ENCODE measurements at regions not wholly inside any gene's neighbourhood (a gene's known extent, or its start where the extent isn't known, plus 50 kb on each side); places are given as distances from the start of the nearest gene placed in this dataset.

DNA sequence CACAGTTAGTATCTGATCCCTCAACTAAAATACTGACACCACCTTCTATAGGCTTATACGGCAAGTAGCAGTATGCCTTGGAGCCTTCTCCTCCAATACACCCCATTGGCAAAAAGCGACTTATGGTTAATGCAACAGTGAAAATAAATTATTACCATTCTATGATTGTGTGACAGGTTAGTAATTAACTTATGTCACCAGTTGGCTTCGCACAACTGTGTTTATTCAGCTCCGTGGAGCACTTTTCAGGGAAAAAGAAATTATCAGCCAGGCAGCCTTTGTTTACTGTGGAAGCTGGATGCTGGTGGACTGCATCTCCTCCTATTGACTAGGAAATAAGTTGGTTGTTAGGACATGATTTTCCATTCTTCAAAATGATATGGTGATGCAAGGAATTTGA lies 833.8 kb upstream of the RBFOX1 start:
- TF ChIP-seq CTCF (IDR thresholded peaks at IDR 0.05; ENCODE audit: extremely low read depth, missing control alignments), result no peak
- DNase-seq (ENCODE audit: low spot score), result no peak

- TF ChIP-seq CTCF (IDR thresholded peaks at IDR 0.05; ENCODE audit: extremely low read depth, missing control alignments), result no peak
- no peak for DNase-seq (ENCODE audit: low spot score)
Observed at GRCh38 chr16:6496996-6497395, 835.6 kb upstream of the RBFOX1 start.

- no peak for TF ChIP-seq CTCF (IDR thresholded peaks at IDR 0.05; ENCODE audit: extremely low read depth, missing control alignments)
- no peak for DNase-seq (ENCODE audit: low spot score)
Observed at GRCh38 chr16:6495486-6496210, 837.0 kb upstream of the RBFOX1 start.

- no peak for DNase-seq (ENCODE audit: low spot score)
- no peak for TF ChIP-seq CTCF (IDR thresholded peaks at IDR 0.05; ENCODE audit: extremely low read depth, missing control alignments)
Observed at GRCh38 chr16:6494716-6495115, 837.9 kb upstream of the RBFOX1 start.

DNA sequence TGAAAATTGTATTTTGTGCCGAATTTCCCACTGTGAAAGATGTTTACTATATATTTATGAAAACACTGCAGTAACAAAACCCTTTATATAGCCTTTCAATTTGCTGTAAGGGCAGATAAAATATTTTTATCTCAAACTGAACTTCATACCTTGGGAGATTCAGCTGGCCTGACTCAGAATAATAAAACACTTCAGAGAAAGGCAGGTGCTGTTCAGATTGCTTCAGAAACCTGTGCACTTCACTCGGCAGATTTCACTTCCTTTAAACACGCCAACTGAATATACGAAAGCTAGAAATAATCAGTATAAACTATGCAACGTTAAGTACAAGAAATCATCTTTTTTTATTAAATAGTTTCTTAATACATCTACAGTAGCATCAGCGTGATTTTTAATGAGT lies 839.1 kb upstream of the RBFOX1 start:
- no peak for TF ChIP-seq CTCF (IDR thresholded peaks at IDR 0.05; ENCODE audit: extremely low read depth, missing control alignments)
- no peak for DNase-seq (ENCODE audit: low spot score)

- no peak for DNase-seq (ENCODE audit: low spot score)
- no peak for TF ChIP-seq CTCF (IDR thresholded peaks at IDR 0.05; ENCODE audit: extremely low read depth, missing control alignments)
Observed at GRCh38 chr16:6492742-6493141, 839.9 kb upstream of the RBFOX1 start.

- DNase-seq (ENCODE audit: low spot score), result no peak
- no peak for TF ChIP-seq CTCF (IDR thresholded peaks at IDR 0.05; ENCODE audit: extremely low read depth, missing control alignments)
Observed at GRCh38 chr16:6484935-6485334, 847.7 kb upstream of the RBFOX1 start.

Measured in GM20000 (cell line).